Bronchial epithelial cell (primary cell): ENCODE measurements at regions not wholly inside any gene's neighbourhood (a gene's known extent, or its start where the extent isn't known, plus 50 kb on each side); places are given as distances from the start of the nearest gene placed in this dataset.

Experiments
- DNase-seq: peaks from one replicate; pipeline ENCODE4 v3.0.0-alpha.2; 2010; ENCODE audit warnings: low read depth
- FAIRE-seq: peaks from 2 replicates; lab custom pipeline; 2011; peaks lifted over from hg19 to GRCh38; lab: Jason Lieb, UNC
- H3K27me3 ChIP-seq: 2 replicates; pipeline ENCODE4 v1.5.1; 2011; ENCODE audit warnings: low read length; ENCODE audit not compliant: control insufficient read depth, insufficient read depth
- H3K36me3 ChIP-seq: 2 replicates; pipeline ENCODE4 v1.5.1; 2011; ENCODE audit warnings: low read length; ENCODE audit not compliant: control insufficient read depth, insufficient read depth
- H3K4me3 ChIP-seq: 2 replicates; pipeline ENCODE4 v1.5.1; 2011; ENCODE audit warnings: mild to moderate bottlenecking, low read depth, low read length, control low read depth
- CTCF ChIP-seq: IDR thresholded peaks from 2 replicates; pipeline ENCODE4 v1.5.1; 2011; ENCODE audit warnings: mild to moderate bottlenecking, moderate library complexity, low read length, control low read depth, inconsistent platforms; ENCODE audit not compliant: insufficient read depth, severe bottlenecking

- H3K36me3 ChIP-seq = no peaks in the 10 kb centered on the region
- H3K4me3 ChIP-seq = no peak overlapping the region
- no peaks in the 10 kb centered on the region for H3K27me3 ChIP-seq
- no peak for FAIRE-seq
- DNase-seq = no peak
- TF ChIP-seq CTCF = no peak
Measured at GRCh38 chr4:67006791-67007190, 538.5 kb downstream of the CENPC start.

- no peaks in the 10 kb centered on the region for H3K36me3 ChIP-seq
- FAIRE-seq = no peak
- TF ChIP-seq CTCF = no peak
- H3K4me3 ChIP-seq = no peak overlapping the region
- H3K27me3 ChIP-seq = no peaks in the 10 kb centered on the region
- no peak for DNase-seq
Measured at GRCh38 chr4:66991521-66991920, 553.8 kb downstream of the CENPC start.

- no peak for FAIRE-seq
Measured at GRCh38 chr4:66974665-66975064, 570.6 kb downstream of the CENPC start.

GRCh38 chr4:66972087-66972486 is 573.2 kb downstream of the CENPC start:
- Histone ChIP-seq H3K27me3 (no peaks in the 10 kb centered on the region), H3K4me3 (no peak overlapping the region), H3K36me3 (no peaks in the 10 kb centered on the region)
- FAIRE-seq (no peak), DNase-seq (no peak)
- no peak for TF ChIP-seq CTCF

More at GRCh38 chr4:66974665-66975064, 570.6 kb downstream of the CENPC start:
- peak; percentile 64 for DNase-seq
- Histone ChIP-seq H3K27me3 (no peaks in the 10 kb centered on the region), H3K4me3 (no peak overlapping the region), H3K36me3 (no peaks in the 10 kb centered on the region)
- no peak for TF ChIP-seq CTCF

GRCh38 chr4:66964467-66964866 is 580.8 kb downstream of the CENPC start:
- FAIRE-seq = no peak
- TF ChIP-seq CTCF = no peak
- DNase-seq = no peak
- no peaks in the 10 kb centered on the region for H3K27me3 ChIP-seq
- H3K36me3 ChIP-seq = no peaks in the 10 kb centered on the region
- no peak overlapping the region for H3K4me3 ChIP-seq

GRCh38 chr4:66963084-66963483 is 582.2 kb downstream of the CENPC start:
- TF ChIP-seq CTCF = no peak
- FAIRE-seq (no peak), DNase-seq (no peak)
- Histone ChIP-seq H3K4me3 (no peak overlapping the region), H3K27me3 (no peaks in the 10 kb centered on the region), H3K36me3 (no peaks in the 10 kb centered on the region)
